GM12878 (cell line): ENCODE measurements at regions not wholly inside any gene's neighbourhood (a gene's known extent, or its start where the extent isn't known, plus 50 kb on each side); places are given as distances from the start of the nearest gene placed in this dataset.

Experiments used
- RFX5 ChIP-seq: IDR thresholded peaks from 2 replicates; pipeline ENCODE4 v1.6.1; 2011; ENCODE audit warnings: low read depth, low read length, improper control_type of control experiment
- ZNF217 ChIP-seq: fragments of 450-650 bp; IDR thresholded peaks from 2 replicates; pipeline ENCODE4 v1.6.1; 2017; ENCODE audit warnings: antibody characterized with exemption, mild to moderate bottlenecking
- TF ChIP-seq, protein P1 (sequence below): fragments of 450-650 bp; conservative IDR thresholded peaks from 2 replicates; pipeline ENCODE4 v1.6.1; 2017; ENCODE audit warnings: mild to moderate bottlenecking, moderate library complexity
- TF ChIP-seq, protein P2 (sequence below): IDR thresholded peaks from 2 replicates; pipeline ENCODE4 v1.6.1; 2012; ENCODE audit warnings: low read depth, low read length, improper control_type of control experiment

DNA sequence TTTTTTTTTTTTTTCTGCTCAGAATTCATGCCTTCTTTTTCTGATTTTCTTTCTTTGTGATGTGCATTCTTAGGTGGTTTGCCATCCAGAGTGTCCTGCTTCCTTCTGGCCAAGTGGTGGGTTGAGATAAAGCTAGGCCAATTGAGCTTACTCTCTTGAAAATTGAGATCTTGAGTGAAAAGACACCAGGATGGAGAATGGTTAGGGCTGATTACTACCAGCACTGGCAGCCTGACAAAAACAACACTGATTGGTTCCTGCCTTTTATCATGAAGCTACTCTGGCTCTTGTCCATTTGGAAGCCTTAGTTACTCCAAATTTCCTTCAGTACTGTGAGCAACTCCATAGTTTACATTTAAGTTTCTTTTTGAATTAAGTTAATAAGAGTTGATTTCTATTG, 404.0 kb downstream of the PPARGC1A start:
- TF ChIP-seq ZNF217, result no peak
- TF ChIP-seq, protein P1, sequence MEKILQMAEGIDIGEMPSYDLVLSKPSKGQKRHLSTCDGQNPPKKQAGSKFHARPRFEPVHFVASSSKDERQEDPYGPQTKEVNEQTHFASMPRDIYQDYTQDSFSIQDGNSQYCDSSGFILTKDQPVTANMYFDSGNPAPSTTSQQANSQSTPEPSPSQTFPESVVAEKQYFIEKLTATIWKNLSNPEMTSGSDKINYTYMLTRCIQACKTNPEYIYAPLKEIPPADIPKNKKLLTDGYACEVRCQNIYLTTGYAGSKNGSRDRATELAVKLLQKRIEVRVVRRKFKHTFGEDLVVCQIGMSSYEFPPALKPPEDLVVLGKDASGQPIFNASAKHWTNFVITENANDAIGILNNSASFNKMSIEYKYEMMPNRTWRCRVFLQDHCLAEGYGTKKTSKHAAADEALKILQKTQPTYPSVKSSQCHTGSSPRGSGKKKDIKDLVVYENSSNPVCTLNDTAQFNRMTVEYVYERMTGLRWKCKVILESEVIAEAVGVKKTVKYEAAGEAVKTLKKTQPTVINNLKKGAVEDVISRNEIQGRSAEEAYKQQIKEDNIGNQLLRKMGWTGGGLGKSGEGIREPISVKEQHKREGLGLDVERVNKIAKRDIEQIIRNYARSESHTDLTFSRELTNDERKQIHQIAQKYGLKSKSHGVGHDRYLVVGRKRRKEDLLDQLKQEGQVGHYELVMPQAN, result no peak
- TF ChIP-seq RFX5, result no peak
- TF ChIP-seq, protein P2, sequence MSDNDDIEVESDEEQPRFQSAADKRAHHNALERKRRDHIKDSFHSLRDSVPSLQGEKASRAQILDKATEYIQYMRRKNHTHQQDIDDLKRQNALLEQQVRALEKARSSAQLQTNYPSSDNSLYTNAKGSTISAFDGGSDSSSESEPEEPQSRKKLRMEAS, result no peak
